Immature natural killer cell (primary cell): ENCODE measurements at regions not wholly inside any gene's neighbourhood (a gene's known extent, or its start where the extent isn't known, plus 50 kb on each side); places are given as distances from the start of the nearest gene placed in this dataset.

Source experiments
- DNase-seq, 3 donors: peaks; one replicate each; pipeline ENCODE4 v3.0.0; 2022; ENCODE audit warnings: mixed read lengths in 1 of 3
- H3K27ac Mint-ChIP-seq, 6 donors: one replicate each; pipeline ENCODE4 v1.8.0; 2020; ENCODE audit warnings: mixed read lengths in 6 of 6, mild to moderate bottlenecking in 5 of 6, inconsistent platforms in 4 of 6, moderate library complexity in 3 of 6
- H3K27me3 Mint-ChIP-seq, 3 donors: one replicate each; pipeline ENCODE4 v1.8.0; 2020 to 2021; ENCODE audit warnings: low read depth in 3 of 3, mild to moderate bottlenecking in 3 of 3, mixed read lengths in 3 of 3, moderate library complexity in 3 of 3, inconsistent platforms in 1 of 3
- H3K36me3 Mint-ChIP-seq, 3 donors: one replicate each; pipeline ENCODE4 v1.8.0; 2020; ENCODE audit warnings: mixed read lengths in 3 of 3, inconsistent platforms in 2 of 3, mild to moderate bottlenecking in 2 of 3
- H3K4me1 Mint-ChIP-seq, 2 donors: one replicate each; pipeline ENCODE4 v1.8.0; 2020; ENCODE audit warnings: inconsistent platforms in 2 of 2, mild to moderate bottlenecking in 2 of 2, mixed read lengths in 2 of 2, moderate library complexity in 1 of 2
- H3K4me3 Mint-ChIP-seq, 5 donors: one replicate each; pipeline ENCODE4 v1.8.0; 2020; ENCODE audit warnings: mild to moderate bottlenecking in 5 of 5, mixed read lengths in 5 of 5, inconsistent platforms in 3 of 5, moderate library complexity in 3 of 5
- H3K9me3 Mint-ChIP-seq, 6 donors: one replicate each; pipeline ENCODE4 v1.8.0; 2020; ENCODE audit warnings: mild to moderate bottlenecking in 6 of 6, mixed read lengths in 6 of 6, inconsistent platforms in 4 of 6, moderate library complexity in 3 of 6

- peak overlapping the region in 1 of 6 donors; percentile 8 for H3K27ac Mint-ChIP-seq
Observed at GRCh38 chr6:137954253-137954652, 87.2 kb downstream of the TNFAIP3 start.

DNA sequence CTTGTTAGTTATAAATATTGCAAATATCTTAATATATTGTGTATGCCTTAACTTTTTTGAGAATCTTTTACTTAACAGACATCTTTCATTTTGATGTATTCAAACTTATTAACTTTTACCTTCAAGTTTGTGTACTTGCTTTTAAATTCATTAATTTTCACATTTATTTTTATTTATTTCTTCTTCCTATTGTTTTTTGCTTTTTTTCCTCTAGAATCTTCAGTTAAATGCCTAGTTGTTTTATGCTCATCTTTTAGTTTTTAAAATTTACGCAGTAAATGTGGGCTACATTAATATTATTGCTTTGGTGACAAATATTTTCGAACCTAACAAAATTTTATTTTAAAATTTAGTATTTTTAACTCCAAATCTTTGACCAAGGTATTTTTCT, 89.0 kb downstream of the TNFAIP3 start:
- peaks cover 8 to 24% of the 10 kb centered on the region in 2 donors for H3K4me1 Mint-ChIP-seq
- peaks cover 0 to 6% (median 0%) of the 10 kb centered on the region in 3 donors for H3K36me3 Mint-ChIP-seq
- H3K9me3 Mint-ChIP-seq = no peaks in the 10 kb centered on the region
- no peak overlapping the region for H3K27ac Mint-ChIP-seq
- DNase-seq = no peak
- no peak overlapping the region for H3K4me3 Mint-ChIP-seq
- peaks cover 2 to 4% (median 4%) of the 10 kb centered on the region in 3 donors for H3K27me3 Mint-ChIP-seq

More at GRCh38 chr6:137954253-137954652, 87.2 kb downstream of the TNFAIP3 start:
- Mint-ChIP-seq H3K4me3 (no peak overlapping the region), H3K4me1 (peaks cover 21 to 39% of the 10 kb centered on the region in 2 donors), H3K9me3 (no peaks in the 10 kb centered on the region), H3K27me3 (peaks cover 0 to 6% (median 4%) of the 10 kb centered on the region in 3 donors), H3K36me3 (peaks cover 0 to 6% (median 0%) of the 10 kb centered on the region in 3 donors)
- DNase-seq = no peak

DNA sequence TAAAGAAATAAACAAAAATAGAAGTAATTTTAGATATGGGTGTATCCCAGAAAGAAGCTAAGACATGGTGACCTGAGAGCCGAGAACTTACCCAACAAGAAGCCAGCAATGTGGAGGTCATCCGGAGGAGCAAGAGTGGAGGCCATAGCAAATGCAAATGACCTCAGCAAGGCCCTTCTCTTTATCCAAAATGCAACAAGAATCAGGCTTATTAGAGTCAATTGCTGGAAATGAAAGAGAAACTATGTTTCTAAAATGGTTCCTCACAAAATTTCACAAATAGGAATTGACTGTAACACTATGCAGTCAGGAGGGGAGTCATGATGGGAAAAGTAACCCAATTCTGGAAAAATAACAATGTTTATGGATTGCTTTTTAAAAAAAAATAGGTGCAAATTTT, 90.4 kb downstream of the TNFAIP3 start:
- peaks cover 0 to 6% (median 0%) of the 10 kb centered on the region in 3 donors for H3K36me3 Mint-ChIP-seq

GRCh38 chr6:137958811-137959565, 91.9 kb downstream of the TNFAIP3 start:
- Mint-ChIP-seq H3K4me3 (no peak overlapping the region), H3K27ac (no peak overlapping the region), H3K9me3 (no peaks in the 10 kb centered on the region), H3K27me3 (peaks cover 0 to 4% (median 2%) of the 10 kb centered on the region in 3 donors), H3K4me1 (peaks cover 5 to 18% of the 10 kb centered on the region in 2 donors), H3K36me3 (peaks cover 0 to 7% (median 0%) of the 10 kb centered on the region in 3 donors)
- no peak for DNase-seq

More for the DNA sequence above, 90.4 kb downstream of the TNFAIP3 start:
- no peak for DNase-seq
- Mint-ChIP-seq H3K4me3 (no peak overlapping the region), H3K27ac (peak overlapping the region in 1 of 6 donors; percentile 74), H3K9me3 (no peaks in the 10 kb centered on the region), H3K4me1 (peaks cover 3 to 17% of the 10 kb centered on the region in 2 donors), H3K27me3 (peaks cover 0 to 4% (median 2%) of the 10 kb centered on the region in 3 donors)

DNA sequence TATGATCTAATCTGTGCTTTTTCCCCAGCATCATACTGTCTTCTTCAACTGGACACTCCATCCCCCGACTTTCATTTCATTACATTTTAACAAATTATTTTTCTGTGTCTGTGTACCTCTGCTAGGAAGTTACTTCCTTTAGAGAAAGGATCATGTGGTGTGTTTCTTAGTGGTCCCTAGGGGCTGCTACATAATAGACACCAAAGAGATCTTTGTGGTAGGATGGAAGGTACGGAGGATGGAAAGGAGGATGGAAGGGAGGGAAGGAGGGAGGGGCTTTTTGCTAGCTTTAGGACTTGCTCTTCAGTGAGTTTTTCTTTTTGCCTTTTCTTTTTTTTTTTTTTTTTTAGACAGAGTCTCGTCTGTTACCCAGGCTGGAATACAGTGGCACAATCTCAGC, 95.7 kb downstream of the TNFAIP3 start:
- H3K27me3 Mint-ChIP-seq = peaks cover 0 to 2% (median 0%) of the 10 kb centered on the region in 3 donors
- no peak overlapping the region for H3K27ac Mint-ChIP-seq
- H3K36me3 Mint-ChIP-seq = peaks cover 0 to 8% (median 0%) of the 10 kb centered on the region in 3 donors
- DNase-seq = no peak
- peaks cover 22 to 32% of the 10 kb centered on the region in 2 donors for H3K4me1 Mint-ChIP-seq
- no peaks in the 10 kb centered on the region for H3K9me3 Mint-ChIP-seq
- no peak overlapping the region for H3K4me3 Mint-ChIP-seq

- H3K9me3 Mint-ChIP-seq = no peaks in the 10 kb centered on the region
- H3K36me3 Mint-ChIP-seq = peaks cover 0 to 13% (median 0%) of the 10 kb centered on the region in 3 donors
- DNase-seq = no peak
- no peak overlapping the region for H3K27ac Mint-ChIP-seq
- peaks cover 40 to 43% of the 10 kb centered on the region in 2 donors for H3K4me1 Mint-ChIP-seq
- no peak overlapping the region for H3K4me3 Mint-ChIP-seq
- peaks cover 0 to 4% (median 2%) of the 10 kb centered on the region in 3 donors for H3K27me3 Mint-ChIP-seq
Observed at GRCh38 chr6:137964876-137965275, 97.8 kb downstream of the TNFAIP3 start.

DNA sequence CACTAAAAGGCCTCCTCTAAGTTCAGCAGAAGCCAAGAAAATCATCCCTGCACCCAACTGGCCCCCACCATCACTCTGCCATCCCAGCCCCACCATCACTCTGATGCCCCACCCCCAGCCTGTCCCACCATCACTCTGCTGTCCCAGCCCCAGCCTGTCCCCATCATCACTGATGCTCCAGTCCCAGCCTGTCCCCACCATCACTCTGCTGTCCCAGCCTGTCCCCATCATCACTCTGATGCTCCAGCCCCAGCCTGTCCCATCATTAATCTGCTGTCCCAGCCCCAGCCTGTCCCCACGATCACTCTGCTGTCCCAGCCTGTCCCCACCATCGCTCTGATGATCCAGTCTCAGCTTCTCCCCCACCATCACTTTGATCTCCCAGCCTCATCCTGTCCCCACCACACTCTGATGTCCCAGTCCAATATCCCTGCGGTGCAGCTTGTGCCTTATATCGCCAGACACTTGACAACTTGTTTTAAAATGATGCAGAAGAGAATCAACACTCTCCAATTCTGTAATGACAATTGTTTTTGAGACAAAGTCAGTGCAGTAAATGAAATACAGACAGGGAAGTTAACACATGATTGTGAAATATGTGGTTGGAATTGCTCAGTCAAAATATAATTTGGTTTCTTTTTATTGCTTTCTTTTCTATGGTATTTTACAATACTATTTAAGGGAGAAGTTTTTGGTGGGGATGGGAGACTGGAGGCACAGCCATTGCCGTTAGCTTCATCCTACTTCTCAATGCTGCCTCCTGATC, 100.8 kb downstream of the TNFAIP3 start:
- H3K4me1 Mint-ChIP-seq = peaks cover 70 to 73% of the 10 kb centered on the region in 2 donors
- peak overlapping the region; percentile 77 to 100 (median 94) for H3K27ac Mint-ChIP-seq
- peak; percentile 38 to 49 (median 45) for DNase-seq
- H3K4me3 Mint-ChIP-seq = peak overlapping the region; percentile 46 to 77 (median 65)
- peaks cover 0 to 2% (median 2%) of the 10 kb centered on the region in 3 donors for H3K27me3 Mint-ChIP-seq
- peaks cover 0 to 15% (median 0%) of the 10 kb centered on the region in 3 donors for H3K36me3 Mint-ChIP-seq
- H3K9me3 Mint-ChIP-seq = no peaks in the 10 kb centered on the region

GRCh38 chr6:137968455-137968804, 101.4 kb downstream of the TNFAIP3 start:
- peaks cover 74 to 79% of the 10 kb centered on the region in 2 donors for H3K4me1 Mint-ChIP-seq
- peak overlapping the region; percentile 46 to 77 (median 65) for H3K4me3 Mint-ChIP-seq
- H3K36me3 Mint-ChIP-seq = peaks cover 0 to 15% (median 0%) of the 10 kb centered on the region in 3 donors
- H3K27me3 Mint-ChIP-seq = peaks cover 0 to 2% (median 2%) of the 10 kb centered on the region in 3 donors
- no peaks in the 10 kb centered on the region for H3K9me3 Mint-ChIP-seq
- peak overlapping the region; percentile 77 to 100 (median 94) for H3K27ac Mint-ChIP-seq
- DNase-seq = no peak

DNA sequence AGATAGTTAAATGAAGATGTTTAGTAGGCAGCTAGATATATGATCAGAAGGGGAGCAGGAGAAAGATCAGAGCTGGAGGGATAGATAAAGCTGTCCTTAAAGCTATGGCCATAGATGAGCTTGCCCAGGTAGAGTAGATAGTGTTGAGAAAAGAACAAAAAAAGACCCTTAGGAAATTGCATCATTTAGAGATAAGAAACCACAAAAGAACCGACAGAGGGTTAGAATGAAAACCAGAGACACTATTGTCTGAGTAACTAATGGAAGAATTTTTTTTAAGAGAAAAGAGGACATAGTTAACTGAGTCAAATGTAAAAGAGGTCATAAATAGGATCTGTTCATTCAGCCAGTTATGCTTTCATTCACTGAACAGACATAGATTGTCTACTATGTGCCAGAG, 101.8 kb downstream of the TNFAIP3 start:
- H3K36me3 Mint-ChIP-seq = peaks cover 0 to 15% (median 0%) of the 10 kb centered on the region in 3 donors
- H3K4me1 Mint-ChIP-seq = peaks cover 77 to 82% of the 10 kb centered on the region in 2 donors
- H3K9me3 Mint-ChIP-seq = no peaks in the 10 kb centered on the region
- H3K27me3 Mint-ChIP-seq = peaks cover 0 to 2% (median 2%) of the 10 kb centered on the region in 3 donors
- H3K27ac Mint-ChIP-seq = peak overlapping the region; percentile 77 to 100 (median 94)
- peak overlapping the region; percentile 54 to 77 (median 69) for H3K4me3 Mint-ChIP-seq
- DNase-seq = peak in 2 of 3 donors; percentile 25 to 34

DNA sequence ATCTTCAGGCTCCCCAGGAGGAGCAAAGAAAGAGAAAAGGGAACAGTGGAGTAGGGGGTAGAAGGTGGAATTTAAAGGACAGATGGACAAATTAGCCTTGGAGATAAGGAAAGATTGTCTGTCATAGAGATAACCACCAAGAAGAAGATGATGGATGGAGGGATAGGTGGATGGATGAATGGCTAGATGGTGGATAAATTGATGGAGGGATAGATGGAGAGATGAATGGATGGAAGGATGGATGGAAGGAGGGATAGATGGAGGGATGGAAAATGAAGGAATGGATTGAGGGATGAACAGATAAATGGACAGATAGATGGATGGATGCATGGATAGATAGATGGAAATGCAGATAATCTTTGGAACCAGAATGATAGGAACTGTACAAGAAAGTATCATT, 102.8 kb downstream of the TNFAIP3 start:
- Mint-ChIP-seq H3K27me3 (peaks cover 1 to 6% (median 5%) of the 10 kb centered on the region in 3 donors), H3K4me1 (peaks cover 79 to 83% of the 10 kb centered on the region in 2 donors), H3K27ac (peak overlapping the region; percentile 50 to 100 (median 92)), H3K4me3 (peak overlapping the region; percentile 50 to 76 (median 61)), H3K9me3 (no peaks in the 10 kb centered on the region), H3K36me3 (peaks cover 0 to 7% (median 0%) of the 10 kb centered on the region in 3 donors)
- DNase-seq = no peak

DNA sequence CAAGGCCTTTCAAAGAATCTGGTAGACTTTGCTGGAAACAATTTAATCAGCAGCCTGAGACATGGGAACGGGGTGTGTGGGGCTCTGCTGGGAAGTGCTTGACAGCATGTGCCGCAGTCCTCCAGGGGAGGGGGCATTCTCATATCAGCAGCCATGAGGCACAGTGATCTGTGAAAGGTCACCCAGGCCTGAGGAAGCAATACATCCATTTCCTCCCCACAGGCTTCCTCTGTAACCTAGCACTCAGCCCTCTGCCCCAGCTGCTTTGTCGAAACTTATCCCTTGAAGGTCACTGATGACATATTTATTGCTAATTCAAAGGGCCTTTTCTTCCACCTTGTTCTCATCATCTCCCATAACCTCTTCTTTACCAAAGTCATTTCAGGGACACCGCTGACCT, 103.3 kb downstream of the TNFAIP3 start:
- Mint-ChIP-seq H3K9me3 (no peaks in the 10 kb centered on the region), H3K4me1 (peaks cover 84 to 88% of the 10 kb centered on the region in 2 donors), H3K27me3 (peaks cover 1 to 11% (median 9%) of the 10 kb centered on the region in 3 donors), H3K4me3 (peak overlapping the region; percentile 50 to 76 (median 61)), H3K36me3 (peaks cover 0 to 7% (median 0%) of the 10 kb centered on the region in 3 donors), H3K27ac (peak overlapping the region; percentile 50 to 100 (median 92))
- peak; percentile 32 to 43 (median 32) for DNase-seq

- DNase-seq = no peak
- Mint-ChIP-seq H3K27ac (peak overlapping the region in 5 of 6 donors; percentile 94 to 100 (median 99)), H3K27me3 (peaks cover 1 to 14% (median 8%) of the 10 kb centered on the region in 3 donors), H3K9me3 (no peaks in the 10 kb centered on the region), H3K4me1 (peaks cover 98 to 100% of the 10 kb centered on the region in 2 donors), H3K36me3 (peaks cover 0 to 10% (median 0%) of the 10 kb centered on the region in 3 donors), H3K4me3 (peak overlapping the region; percentile 14 to 85 (median 36))
Observed at GRCh38 chr6:137973201-137973600, 106.1 kb downstream of the TNFAIP3 start.

DNA sequence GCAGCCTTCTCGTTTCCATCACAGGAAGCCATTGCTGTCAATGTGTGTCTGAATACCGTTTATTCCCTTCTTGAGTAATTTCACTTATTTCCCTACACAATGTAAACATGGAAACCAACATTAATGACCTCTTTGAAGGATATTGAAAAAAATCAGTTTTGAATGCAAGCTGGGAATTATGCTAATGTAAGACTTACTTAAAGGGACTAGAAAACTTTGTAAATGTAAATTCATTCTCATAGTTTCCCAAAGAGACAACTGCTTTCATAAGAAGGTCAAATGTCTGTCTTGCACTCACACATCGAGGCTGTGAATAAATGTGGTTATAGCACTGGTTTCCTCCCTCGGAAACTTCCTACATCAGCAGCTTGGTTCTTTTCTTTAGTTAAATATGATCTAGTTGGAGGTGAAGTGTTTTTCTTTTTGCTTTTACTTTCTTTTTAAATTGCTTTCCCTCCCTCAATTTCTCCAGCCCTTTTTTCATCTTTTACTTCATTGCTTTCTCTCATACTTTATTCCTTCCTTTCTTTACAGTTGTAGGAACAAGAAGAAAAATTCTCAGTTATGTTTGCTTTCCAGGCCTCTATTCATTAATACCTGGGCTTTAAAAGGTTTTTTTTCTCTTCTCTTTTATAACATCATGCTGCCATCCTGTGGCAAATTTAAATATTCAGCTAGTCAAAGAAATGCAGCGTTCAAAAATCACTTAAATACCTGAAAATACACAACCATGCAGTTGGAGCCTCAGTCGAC, 108.3 kb downstream of the TNFAIP3 start:
- peak; percentile 85 to 88 (median 86) for DNase-seq
- Mint-ChIP-seq H3K9me3 (no peaks in the 10 kb centered on the region), H3K27me3 (peaks cover 1 to 12% (median 8%) of the 10 kb centered on the region in 3 donors)

More for the DNA sequence above, 108.3 kb downstream of the TNFAIP3 start:
- Mint-ChIP-seq H3K4me3 (peak overlapping the region; percentile 83 to 94 (median 85)), H3K36me3 (peaks cover 0 to 6% (median 0%) of the 10 kb centered on the region in 3 donors), H3K4me1 (peaks cover 79 to 83% of the 10 kb centered on the region in 2 donors), H3K27ac (peak overlapping the region; percentile 94 to 100 (median 99))
